ENCODE measurements at regions not wholly inside any gene's neighbourhood (a gene's known extent, or its start where the extent isn't known, plus 50 kb on each side); places are given as distances from the start of the nearest gene placed in this dataset.

DNA sequence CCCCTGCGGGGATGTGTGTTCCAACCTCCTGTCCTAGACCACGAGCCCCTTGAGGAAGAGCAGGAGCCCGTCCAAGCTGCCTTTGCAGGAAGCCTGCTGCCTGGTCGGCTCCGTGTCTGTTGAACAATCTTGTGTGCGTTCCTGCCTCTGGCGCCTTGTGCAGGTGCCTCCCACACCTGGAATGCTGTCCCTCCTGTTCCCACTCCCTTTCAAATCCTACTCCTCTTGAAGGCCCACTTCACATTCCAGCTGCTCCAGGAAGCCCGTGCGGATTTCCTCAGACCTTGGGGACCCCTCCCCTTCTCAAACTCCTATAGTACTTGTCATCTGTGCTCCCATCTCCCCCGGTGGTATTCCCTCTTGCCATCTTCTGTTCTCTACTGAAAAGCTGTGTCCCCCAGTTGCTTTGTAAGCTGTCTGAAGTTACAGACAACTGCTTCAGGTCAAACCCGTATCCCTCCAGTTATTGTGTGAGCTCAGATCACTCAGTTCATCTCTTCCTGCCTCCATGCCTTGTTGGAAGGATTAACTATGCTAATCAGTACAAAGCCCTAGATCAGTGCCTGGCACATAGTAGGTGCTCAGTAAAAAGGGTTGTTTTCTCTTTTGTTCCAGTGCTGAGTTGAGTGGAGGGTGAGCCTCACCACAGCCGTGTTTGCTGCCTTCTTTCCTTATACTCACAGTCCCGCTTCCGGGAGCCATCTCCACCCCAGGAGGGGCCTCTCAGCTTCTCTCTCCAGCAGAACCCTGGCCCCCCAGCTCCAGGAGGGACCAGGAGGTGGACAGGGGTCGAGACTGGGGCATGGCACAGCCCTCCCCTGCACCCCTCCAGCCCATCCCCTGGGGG lies 241.8 kb upstream of the CIBAR2 start:
- TF ChIP-seq, protein P1, sequence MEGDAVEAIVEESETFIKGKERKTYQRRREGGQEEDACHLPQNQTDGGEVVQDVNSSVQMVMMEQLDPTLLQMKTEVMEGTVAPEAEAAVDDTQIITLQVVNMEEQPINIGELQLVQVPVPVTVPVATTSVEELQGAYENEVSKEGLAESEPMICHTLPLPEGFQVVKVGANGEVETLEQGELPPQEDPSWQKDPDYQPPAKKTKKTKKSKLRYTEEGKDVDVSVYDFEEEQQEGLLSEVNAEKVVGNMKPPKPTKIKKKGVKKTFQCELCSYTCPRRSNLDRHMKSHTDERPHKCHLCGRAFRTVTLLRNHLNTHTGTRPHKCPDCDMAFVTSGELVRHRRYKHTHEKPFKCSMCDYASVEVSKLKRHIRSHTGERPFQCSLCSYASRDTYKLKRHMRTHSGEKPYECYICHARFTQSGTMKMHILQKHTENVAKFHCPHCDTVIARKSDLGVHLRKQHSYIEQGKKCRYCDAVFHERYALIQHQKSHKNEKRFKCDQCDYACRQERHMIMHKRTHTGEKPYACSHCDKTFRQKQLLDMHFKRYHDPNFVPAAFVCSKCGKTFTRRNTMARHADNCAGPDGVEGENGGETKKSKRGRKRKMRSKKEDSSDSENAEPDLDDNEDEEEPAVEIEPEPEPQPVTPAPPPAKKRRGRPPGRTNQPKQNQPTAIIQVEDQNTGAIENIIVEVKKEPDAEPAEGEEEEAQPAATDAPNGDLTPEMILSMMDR (conservative IDR thresholded peaks at IDR 0.05) = no peak
- no peak for TF ChIP-seq ZFX (IDR thresholded peaks at IDR 0.05)

Measured in C4-2B (cell line).